ENCODE measurements at regions not wholly inside any gene's neighbourhood (a gene's known extent, or its start where the extent isn't known, plus 50 kb on each side); places are given as distances from the start of the nearest gene placed in this dataset.

DNA sequence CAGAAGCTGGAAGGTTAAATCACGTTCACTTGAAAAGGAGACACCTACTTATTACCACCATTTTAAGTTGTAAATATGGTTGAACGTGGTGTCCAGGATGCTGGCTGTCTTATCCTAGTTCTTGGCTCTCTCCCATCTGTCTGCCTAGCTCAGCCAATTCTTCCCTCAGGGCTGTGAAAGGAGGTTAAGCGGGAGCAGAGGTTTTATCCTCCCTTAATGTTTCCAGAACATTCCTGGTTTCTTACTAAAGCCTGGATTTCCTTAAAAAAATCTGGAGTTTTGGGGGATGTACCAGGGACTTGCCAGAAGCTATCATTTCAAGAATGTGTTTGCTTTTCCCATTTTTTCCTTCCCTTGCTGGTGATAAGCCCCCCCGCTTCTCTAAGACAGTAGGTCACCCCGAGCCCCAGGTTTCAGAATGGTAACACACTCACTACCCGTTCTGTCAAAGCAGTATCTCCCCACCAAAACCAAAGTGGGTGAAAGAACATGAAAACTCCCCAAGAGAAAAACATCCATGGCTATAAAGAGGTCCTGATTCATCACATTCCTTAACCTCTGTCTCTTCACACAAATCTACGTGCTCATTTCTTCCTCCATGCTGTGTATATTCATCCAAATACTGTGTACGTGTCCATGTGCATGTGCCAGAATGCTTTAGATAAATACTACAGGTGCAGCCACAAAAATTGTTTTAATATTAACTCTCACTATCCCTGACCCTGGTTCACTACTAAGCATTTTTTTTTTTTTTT lies 114.7 kb downstream of the MAP3K21 start:
- Histone ChIP-seq H4K20me1 (ENCODE audit: control insufficient read depth, insufficient read depth, insufficient read length) (no peaks in the 10 kb centered on the region), H3K9me3 (ENCODE audit: control insufficient read depth, low read depth, low read length) (no peaks in the 10 kb centered on the region), H3K18ac (ENCODE audit: insufficient read length, low read depth, low read length) (no peak overlapping the region), H2BK20ac (ENCODE audit: low read depth, low read length, poor library complexity, severe bottlenecking) (no peak overlapping the region), H2BK5ac (ENCODE audit: insufficient read length, low read length) (no peak overlapping the region), H3K56ac (ENCODE audit: insufficient read length, low read depth, low read length) (no peak overlapping the region), H4K5ac (ENCODE audit: insufficient read length, low read depth, low read length) (no peak overlapping the region), H3K4me1 (ENCODE audit: insufficient read depth, low read length) (no peaks in the 10 kb centered on the region), H3K79me2 (ENCODE audit: insufficient read depth, low read length) (no peaks in the 10 kb centered on the region), H3K79me1 (ENCODE audit: insufficient read depth, low read depth, low read length, poor library complexity, severe bottlenecking) (no peaks in the 10 kb centered on the region), H3K9ac (ENCODE audit: extremely low read depth, insufficient read length, low read length) (no peak overlapping the region), H3K27ac (ENCODE audit: insufficient read length, low read depth, low read length) (no peak overlapping the region), H4K91ac (ENCODE audit: insufficient read length, low read depth, low read length) (no peak overlapping the region), H2BK12ac (ENCODE audit: insufficient read length, low read depth, low read length) (no peak overlapping the region), H2AK5ac (ENCODE audit: insufficient read length, low read length) (no peak overlapping the region), H2BK15ac (ENCODE audit: low read depth, low read length) (no peak overlapping the region), H3T11ph (ENCODE audit: low read length) (no peak overlapping the region), H3K23ac (ENCODE audit: insufficient read length, low read depth, low read length) (no peak overlapping the region), H3K23me2 (ENCODE audit: insufficient read length, low read depth, low read length, poor library complexity, severe bottlenecking) (no peaks in the 10 kb centered on the region), H3K27me3 (ENCODE audit: insufficient read depth, low read length) (no peaks in the 10 kb centered on the region), H3K14ac (ENCODE audit: insufficient read depth, low read length) (no peak overlapping the region), H3K4me2 (ENCODE audit: insufficient read depth, insufficient read length, low read length) (no peak overlapping the region), H4K8ac (replicated peaks; ENCODE audit: insufficient read length, low read depth, low read length) (no peak overlapping the region), H2AFZ (ENCODE audit: low read length) (no peak overlapping the region), H3K4ac (ENCODE audit: low read depth, low read length) (no peak overlapping the region), H2BK120ac (ENCODE audit: low read depth, low read length, poor library complexity, severe bottlenecking) (no peak overlapping the region)
- H3K4me3 Mint-ChIP-seq, result no peak overlapping the region
- no peak overlapping the region for H3K27ac Mint-ChIP-seq
- H3K36me3 Mint-ChIP-seq (ENCODE audit: insufficient read depth in 1 of 3, low read depth in 3 of 3), result peaks cover 15 to 28% (median 23%) of the 10 kb centered on the region in 3 experiments
- DNase-seq, result no peak
- 0 out of 4 replicates have a peak, but pooled peaks cover 0 to 2% of the 10 kb centered on the region in 2 experiments for H3K4me1 Mint-ChIP-seq
- peaks cover 25 to 29% of the 10 kb centered on the region in 2 experiments for H3K9me3 Mint-ChIP-seq
- WGBS (ENCODE audit: extremely low coverage, insufficient read length, low lambda C conversion rate), result no CpG with 5 or more reads among the region's 8 CpGs
- TF ChIP-seq, protein P1, sequence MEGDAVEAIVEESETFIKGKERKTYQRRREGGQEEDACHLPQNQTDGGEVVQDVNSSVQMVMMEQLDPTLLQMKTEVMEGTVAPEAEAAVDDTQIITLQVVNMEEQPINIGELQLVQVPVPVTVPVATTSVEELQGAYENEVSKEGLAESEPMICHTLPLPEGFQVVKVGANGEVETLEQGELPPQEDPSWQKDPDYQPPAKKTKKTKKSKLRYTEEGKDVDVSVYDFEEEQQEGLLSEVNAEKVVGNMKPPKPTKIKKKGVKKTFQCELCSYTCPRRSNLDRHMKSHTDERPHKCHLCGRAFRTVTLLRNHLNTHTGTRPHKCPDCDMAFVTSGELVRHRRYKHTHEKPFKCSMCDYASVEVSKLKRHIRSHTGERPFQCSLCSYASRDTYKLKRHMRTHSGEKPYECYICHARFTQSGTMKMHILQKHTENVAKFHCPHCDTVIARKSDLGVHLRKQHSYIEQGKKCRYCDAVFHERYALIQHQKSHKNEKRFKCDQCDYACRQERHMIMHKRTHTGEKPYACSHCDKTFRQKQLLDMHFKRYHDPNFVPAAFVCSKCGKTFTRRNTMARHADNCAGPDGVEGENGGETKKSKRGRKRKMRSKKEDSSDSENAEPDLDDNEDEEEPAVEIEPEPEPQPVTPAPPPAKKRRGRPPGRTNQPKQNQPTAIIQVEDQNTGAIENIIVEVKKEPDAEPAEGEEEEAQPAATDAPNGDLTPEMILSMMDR (conservative IDR thresholded peaks at IDR 0.05), result no peak
- H3K27me3 Mint-ChIP-seq (ENCODE audit: low read depth), result peaks cover 5% of the 10 kb centered on the region

Data from H9 (cell line).